ENCODE measurements at regions not wholly inside any gene's neighbourhood (a gene's known extent, or its start where the extent isn't known, plus 50 kb on each side); places are given as distances from the start of the nearest gene placed in this dataset.

DNA sequence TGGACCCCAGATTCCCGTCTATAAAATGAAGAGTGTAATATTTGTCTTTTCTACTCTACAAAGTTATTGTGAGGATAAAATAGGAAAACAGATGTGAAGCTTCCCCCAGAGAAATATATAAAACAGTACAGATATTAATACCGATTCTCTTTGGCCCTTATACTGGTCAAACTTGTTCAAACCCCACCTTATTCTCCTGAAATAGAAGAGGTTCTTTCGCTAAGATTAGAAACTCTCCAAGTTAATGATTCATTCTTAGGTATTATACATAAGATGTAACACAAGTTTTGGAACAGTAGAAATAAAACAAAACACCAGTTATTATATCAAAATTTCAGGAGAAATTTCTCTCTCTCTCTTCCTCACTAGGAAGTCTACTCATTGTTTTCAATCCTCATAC, 852.4 kb upstream of the ADAMTS5 start:
- Histone ChIP-seq H3K27me3 (replicated peaks; ENCODE audit: insufficient read depth, low read depth, low read length, poor library complexity) (no peaks in the 10 kb centered on the region), H3K36me3 (ENCODE audit: insufficient read depth, low read length, poor library complexity, severe bottlenecking) (no peaks in the 10 kb centered on the region), H3K9me3 (ENCODE audit: low read depth, low read length, poor library complexity, severe bottlenecking) (peaks cover 3% of the 10 kb centered on the region), H3K4me3 (ENCODE audit: low read depth, low read length, poor library complexity, severe bottlenecking) (no peak overlapping the region), H3K4me1 (ENCODE audit: insufficient read depth, low read length, poor library complexity, severe bottlenecking) (no peaks in the 10 kb centered on the region), H3K27ac (ENCODE audit: low read depth, low read length, poor library complexity, severe bottlenecking) (no peak overlapping the region)
- DNase-seq (ENCODE audit: low spot score): no peak
- intact Hi-C loops (cut with micrococcal nuclease; ENCODE audit: unreplicated experiment): no loop called here
- CTCF ChIA-PET: no interaction called here
- no peak for TF ChIP-seq EZH2 (IDR thresholded peaks at IDR 0.05; ENCODE audit: borderline replicate concordance, low read depth, low read length, poor library complexity, severe bottlenecking)
- TF ChIP-seq, protein P1, sequence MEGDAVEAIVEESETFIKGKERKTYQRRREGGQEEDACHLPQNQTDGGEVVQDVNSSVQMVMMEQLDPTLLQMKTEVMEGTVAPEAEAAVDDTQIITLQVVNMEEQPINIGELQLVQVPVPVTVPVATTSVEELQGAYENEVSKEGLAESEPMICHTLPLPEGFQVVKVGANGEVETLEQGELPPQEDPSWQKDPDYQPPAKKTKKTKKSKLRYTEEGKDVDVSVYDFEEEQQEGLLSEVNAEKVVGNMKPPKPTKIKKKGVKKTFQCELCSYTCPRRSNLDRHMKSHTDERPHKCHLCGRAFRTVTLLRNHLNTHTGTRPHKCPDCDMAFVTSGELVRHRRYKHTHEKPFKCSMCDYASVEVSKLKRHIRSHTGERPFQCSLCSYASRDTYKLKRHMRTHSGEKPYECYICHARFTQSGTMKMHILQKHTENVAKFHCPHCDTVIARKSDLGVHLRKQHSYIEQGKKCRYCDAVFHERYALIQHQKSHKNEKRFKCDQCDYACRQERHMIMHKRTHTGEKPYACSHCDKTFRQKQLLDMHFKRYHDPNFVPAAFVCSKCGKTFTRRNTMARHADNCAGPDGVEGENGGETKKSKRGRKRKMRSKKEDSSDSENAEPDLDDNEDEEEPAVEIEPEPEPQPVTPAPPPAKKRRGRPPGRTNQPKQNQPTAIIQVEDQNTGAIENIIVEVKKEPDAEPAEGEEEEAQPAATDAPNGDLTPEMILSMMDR (conservative IDR thresholded peaks at IDR 0.05; ENCODE audit: low read depth, low read length): no peak
- POLR2A ChIA-PET (ENCODE audit: low non-redundant PET): no interaction called here
- no TSS peak for BruUV-seq (replicated peaks)

- ChIA-PET CTCF (no interaction called here), POLR2A (ENCODE audit: low non-redundant PET) (no interaction called here)
- BruUV-seq (replicated peaks): no TSS peak
- TF ChIP-seq EZH2 (IDR thresholded peaks at IDR 0.05; ENCODE audit: borderline replicate concordance, low read depth, low read length, poor library complexity, severe bottlenecking): no peak
- TF ChIP-seq, protein P1 (conservative IDR thresholded peaks at IDR 0.05; ENCODE audit: low read depth, low read length): no peak
- no peak for DNase-seq (ENCODE audit: low spot score)
- H3K4me1 ChIP-seq (ENCODE audit: insufficient read depth, low read length, poor library complexity, severe bottlenecking): no peaks in the 10 kb centered on the region
- no peak overlapping the region for H3K4me3 ChIP-seq (ENCODE audit: low read depth, low read length, poor library complexity, severe bottlenecking)
- peaks cover 3% of the 10 kb centered on the region for H3K9me3 ChIP-seq (ENCODE audit: low read depth, low read length, poor library complexity, severe bottlenecking)
- no peaks in the 10 kb centered on the region for H3K36me3 ChIP-seq (ENCODE audit: insufficient read depth, low read length, poor library complexity, severe bottlenecking)
- H3K27me3 ChIP-seq (replicated peaks; ENCODE audit: insufficient read depth, low read depth, low read length, poor library complexity): no peaks in the 10 kb centered on the region
- no peak overlapping the region for H3K27ac ChIP-seq (ENCODE audit: low read depth, low read length, poor library complexity, severe bottlenecking)
- intact Hi-C loops (cut with micrococcal nuclease; ENCODE audit: unreplicated experiment): no loop called here
Measured at GRCh38 chr21:27818847-27819246, 852.0 kb upstream of the ADAMTS5 start.

DNA sequence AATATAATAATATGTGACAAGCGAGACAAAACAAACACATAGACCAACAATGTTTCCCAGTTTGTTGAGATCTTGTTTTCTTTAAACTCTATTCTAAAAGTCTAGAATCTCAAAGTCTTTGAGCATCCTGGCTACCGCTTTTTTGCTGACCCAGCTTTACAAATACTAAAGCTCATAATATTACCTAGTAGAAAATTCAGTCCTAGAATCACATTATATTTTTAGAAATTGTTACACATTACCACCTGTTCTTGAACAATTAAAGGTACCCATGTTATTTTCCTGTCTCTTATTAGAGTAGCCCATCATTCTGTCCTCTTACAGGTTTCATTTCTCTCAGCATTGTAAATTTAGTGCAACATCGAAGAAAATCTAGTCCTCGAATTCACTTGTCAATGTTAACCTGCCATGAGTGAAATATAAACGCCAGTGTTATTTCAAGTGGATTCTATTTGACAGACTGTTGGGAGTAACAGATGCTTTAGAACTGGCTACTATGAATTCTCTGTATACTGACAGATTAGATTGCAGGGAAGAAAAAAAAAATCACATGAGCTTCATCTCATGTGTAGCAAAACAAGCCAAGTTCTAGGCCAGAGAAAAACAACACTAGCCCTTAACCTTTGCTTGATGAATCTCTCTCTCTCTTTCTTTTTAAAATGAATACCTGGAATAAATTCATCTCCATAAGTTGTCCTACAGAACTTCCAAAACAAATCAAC, 851.2 kb upstream of the ADAMTS5 start:
- no peak overlapping the region for H3K4me3 ChIP-seq (ENCODE audit: low read depth, low read length, poor library complexity, severe bottlenecking)
- H3K27ac ChIP-seq (ENCODE audit: low read depth, low read length, poor library complexity, severe bottlenecking): no peak overlapping the region
- CTCF ChIA-PET: no interaction called here
- no peak for DNase-seq (ENCODE audit: low spot score)
- peaks cover 3% of the 10 kb centered on the region for H3K9me3 ChIP-seq (ENCODE audit: low read depth, low read length, poor library complexity, severe bottlenecking)
- no peak for TF ChIP-seq EZH2 (IDR thresholded peaks at IDR 0.05; ENCODE audit: borderline replicate concordance, low read depth, low read length, poor library complexity, severe bottlenecking)
- TF ChIP-seq, protein P1 (conservative IDR thresholded peaks at IDR 0.05; ENCODE audit: low read depth, low read length): no peak
- POLR2A ChIA-PET (ENCODE audit: low non-redundant PET): interaction anchor here (0.7 kb wide), 1 partner anchor 221 kb away, joined by 3 read pairs; no protein-coding TSS in a partner anchor
- BruUV-seq (replicated peaks): no TSS peak
- no peaks in the 10 kb centered on the region for H3K27me3 ChIP-seq (replicated peaks; ENCODE audit: insufficient read depth, low read depth, low read length, poor library complexity)
- intact Hi-C loops (cut with micrococcal nuclease; ENCODE audit: unreplicated experiment): no loop called here
- no peaks in the 10 kb centered on the region for H3K36me3 ChIP-seq (ENCODE audit: insufficient read depth, low read length, poor library complexity, severe bottlenecking)
- H3K4me1 ChIP-seq (ENCODE audit: insufficient read depth, low read length, poor library complexity, severe bottlenecking): no peaks in the 10 kb centered on the region

Measured in A673 (cell line).